PC-9 (cell line): ENCODE measurements at regions not wholly inside any gene's neighbourhood (a gene's known extent, or its start where the extent isn't known, plus 50 kb on each side); places are given as distances from the start of the nearest gene placed in this dataset.

Experiments used
- BruUV-seq: library from RNA; stranded (reverse); fragments of 400-500 nt; replicated peaks from 2 replicates; lab custom pipeline; 2021; lab: Mats Ljungman, UMichigan
- CTCF ChIA-PET: fragments of 300-600 bp; sonication (Branson Sonifier 250); formaldehyde crosslinking; loops from one replicate; lab custom pipeline; 2022; ENCODE audit warnings: antibody characterized with exemption; lab: Charles Lee
- POLR2A ChIA-PET: fragments of 300-600 bp; sonication (Branson Sonifier 250); formaldehyde crosslinking; loops from one replicate; lab custom pipeline; 2022; ENCODE audit warnings: antibody characterized with exemption; ENCODE audit not compliant: unreplicated experiment; lab: Charles Lee
- DNase-seq, 2 experiments: peaks; one replicate each; pipeline versions ENCODE4 v3.0.0 to v3.0.0-alpha.2; 2015 to 2022; ENCODE audit warnings: mixed read lengths in 1 of 2
- H2AFZ ChIP-seq: fragments of 200-600 bp; sonication (generic); 2 replicates; pipeline ENCODE4 v1.8.1; 2017; ENCODE audit warnings: antibody characterized with exemption
- H3F3A ChIP-seq: fragments of 200-600 bp; sonication (generic); 2 replicates; pipeline ENCODE4 v1.8.1; 2017; ENCODE audit warnings: antibody characterized with exemption, mild to moderate bottlenecking, low read depth; ENCODE audit not compliant: insufficient read depth
- H3K27ac ChIP-seq: fragments of 200-600 bp; sonication (generic); 2 replicates; pipeline ENCODE4 v1.6.1; 2016; ENCODE audit warnings: mixed run types
- H3K27me3 ChIP-seq: fragments of 200-600 bp; sonication (generic); 2 replicates; pipeline ENCODE4 v1.6.1; 2016; ENCODE audit warnings: low read depth, mixed run types; ENCODE audit not compliant: insufficient read depth
- H3K36me3 ChIP-seq: fragments of 200-600 bp; sonication (generic); 2 replicates; pipeline ENCODE4 v1.6.1; 2016; ENCODE audit warnings: low read depth, mixed run types
- H3K4me1 ChIP-seq: fragments of 200-600 bp; sonication (generic); replicated peaks from 2 replicates; pipeline ENCODE4 v1.6.1; 2016; ENCODE audit warnings: mixed run types; ENCODE audit not compliant: insufficient read depth
- H3K4me2 ChIP-seq: fragments of 200-600 bp; sonication (generic); 2 replicates; pipeline ENCODE4 v1.6.1; 2017; ENCODE audit warnings: mixed run types
- H3K4me3 ChIP-seq: fragments of 200-600 bp; sonication (generic); 2 replicates; pipeline ENCODE4 v1.6.1; 2016; ENCODE audit warnings: mixed run types
- H3K79me2 ChIP-seq: fragments of 200-600 bp; sonication (generic); 2 replicates; pipeline ENCODE4 v1.6.1; 2017; ENCODE audit warnings: low read depth, mixed run types
- H3K9me2 ChIP-seq: fragments of 200-600 bp; sonication (generic); 2 replicates; pipeline ENCODE4 v1.8.1; 2017; ENCODE audit warnings: mild to moderate bottlenecking; ENCODE audit not compliant: insufficient read depth
- H3K9me3 ChIP-seq: fragments of 200-600 bp; sonication (generic); 2 replicates; pipeline ENCODE4 v1.8.1; 2016; ENCODE audit warnings: low read depth; ENCODE audit not compliant: insufficient read depth
- H4K20me1 ChIP-seq: fragments of 200-600 bp; sonication (generic); 2 replicates; pipeline ENCODE4 v1.8.1; 2017; ENCODE audit not compliant: insufficient read depth
- CTCF ChIP-seq: fragments of 200-600 bp; sonication (generic); conservative IDR thresholded peaks from 2 replicates; pipeline ENCODE4 v1.6.1; 2017; ENCODE audit warnings: mixed run types, antibody characterized with exemption, mild to moderate bottlenecking, moderate library complexity
- EZH2 ChIP-seq: fragments of 200-600 bp; sonication (generic); IDR thresholded peaks from 2 replicates; pipeline ENCODE4 v1.8.0; 2017; ENCODE audit warnings: antibody characterized with exemption, low read depth
- intact Hi-C: fragments of 100-400 bp; cut with micrococcal nuclease; formaldehyde crosslinking; loops from one replicate; pipeline ENCODE4 v1.10.0; 2022; ENCODE audit not compliant: unreplicated experiment

GRCh38 chr3:75015280-75015679 is 400.8 kb upstream of the CNTN3 start:
- TF ChIP-seq CTCF: no peak
- TF ChIP-seq EZH2: no peak
- H3F3A ChIP-seq: no peaks in the 10 kb centered on the region
- no peak overlapping the region for H3K27ac ChIP-seq
- no TSS peak for BruUV-seq
- no peaks in the 10 kb centered on the region for H3K27me3 ChIP-seq
- no peaks in the 10 kb centered on the region for H3K9me3 ChIP-seq
- intact Hi-C loops: no loop called here
- no peak for DNase-seq
- no peak overlapping the region for H3K4me3 ChIP-seq
- H3K79me2 ChIP-seq: no peaks in the 10 kb centered on the region
- H2AFZ ChIP-seq: no peak overlapping the region
- H3K9me2 ChIP-seq: no peaks in the 10 kb centered on the region
- H4K20me1 ChIP-seq: no peaks in the 10 kb centered on the region; the same call in 1 of the 2 replicates
- no peaks in the 10 kb centered on the region for H3K4me1 ChIP-seq
- ChIA-PET POLR2A (no interaction called here), CTCF (no interaction called here)
- H3K36me3 ChIP-seq: no peaks in the 10 kb centered on the region
- H3K4me2 ChIP-seq: no peak overlapping the region

DNA sequence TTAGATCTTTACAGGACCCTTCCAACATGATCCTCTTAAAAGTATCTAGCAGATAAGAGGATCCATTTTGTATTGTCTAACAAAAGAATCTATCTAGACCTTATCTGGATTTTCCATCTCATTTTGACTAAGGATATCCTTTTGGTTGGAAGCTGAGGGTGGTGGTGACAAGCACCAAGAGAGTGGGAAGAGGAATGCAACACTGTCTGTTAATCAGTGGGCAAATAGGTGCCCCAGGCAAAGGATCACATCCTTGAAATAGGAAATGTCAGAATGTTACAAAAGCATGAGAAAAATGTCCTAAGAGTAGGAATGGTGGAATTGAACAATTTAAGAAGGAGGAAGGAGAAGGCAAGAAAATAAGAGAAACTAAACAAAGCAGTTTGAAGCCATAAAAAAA is 420.7 kb upstream of the CNTN3 start:
- Histone ChIP-seq H2AFZ (no peak overlapping the region), H3K9me2 (no peaks in the 10 kb centered on the region), H3K79me2 (no peaks in the 10 kb centered on the region), H3K4me1 (no peaks in the 10 kb centered on the region), H3K27ac (no peak overlapping the region), H4K20me1 (no peaks in the 10 kb centered on the region), H3F3A (no peaks in the 10 kb centered on the region), H3K27me3 (no peaks in the 10 kb centered on the region), H3K4me3 (no peak overlapping the region), H3K9me3 (no peaks in the 10 kb centered on the region), H3K4me2 (no peak overlapping the region), H3K36me3 (no peaks in the 10 kb centered on the region)
- ChIA-PET CTCF (no interaction called here), POLR2A (no interaction called here)
- no peak for DNase-seq
- TF ChIP-seq CTCF: no peak
- TF ChIP-seq EZH2: no peak
- no TSS peak for BruUV-seq
- intact Hi-C loops: no loop called here

DNA sequence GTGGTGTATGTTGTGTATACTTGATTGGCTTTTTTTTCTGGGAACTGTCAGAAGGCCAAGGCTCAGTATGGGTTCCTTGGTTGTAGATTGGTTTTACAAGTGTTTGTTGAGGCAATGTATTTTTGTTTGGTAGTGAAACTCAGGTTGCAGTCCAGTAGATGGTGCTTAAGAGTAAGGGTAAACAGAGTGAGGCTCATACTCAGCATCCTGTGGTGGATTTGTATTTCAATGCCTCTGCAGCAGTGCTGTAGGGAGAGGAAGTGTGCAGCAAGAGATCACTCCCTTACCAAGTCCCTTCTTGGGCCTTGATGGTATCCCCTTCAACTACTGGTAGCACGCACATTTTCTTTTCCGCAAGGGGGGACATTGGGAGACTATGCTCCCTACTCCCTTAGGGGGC is 428.5 kb upstream of the CNTN3 start:
- CTCF ChIA-PET: no interaction called here
- intact Hi-C loops: no loop called here
- TF ChIP-seq CTCF (no peak), EZH2 (no peak)

More for the DNA sequence above, 428.5 kb upstream of the CNTN3 start:
- Histone ChIP-seq H3K9me2 (no peaks in the 10 kb centered on the region), H4K20me1 (no peaks in the 10 kb centered on the region; the same call in 1 of the 2 replicates), H2AFZ (no peak overlapping the region), H3K27ac (no peak overlapping the region), H3K9me3 (no peaks in the 10 kb centered on the region), H3K27me3 (no peaks in the 10 kb centered on the region), H3K4me2 (no peak overlapping the region), H3K36me3 (no peaks in the 10 kb centered on the region), H3K79me2 (no peaks in the 10 kb centered on the region), H3K4me1 (no peaks in the 10 kb centered on the region), H3F3A (no peaks in the 10 kb centered on the region), H3K4me3 (no peak overlapping the region)
- POLR2A ChIA-PET: no interaction called here
- no TSS peak for BruUV-seq
- DNase-seq: no peak
